ENCODE measurements at regions not wholly inside any gene's neighbourhood (a gene's known extent, or its start where the extent isn't known, plus 50 kb on each side); places are given as distances from the start of the nearest gene placed in this dataset.
"Not testable (repeated sequence)": the region's sequence is repeated elsewhere in the genome, so short reads cannot be mapped to it uniquely, and the experiment has no call there.

GRCh38 chr1:94753171-94753972 lies 66.8 kb upstream of the SLC44A3 start:
- Mint-ChIP-seq H3K9me3 (peaks cover 6 to 14% (median 11%) of the 10 kb centered on the region in 5 donors), H3K27ac (no peak overlapping the region), H3K27me3 (peaks cover 4 to 16% of the 10 kb centered on the region in 2 donors), H3K36me3 (peaks cover 0 to 1% (median 0%) of the 10 kb centered on the region in 3 donors), H3K4me3 (no peak overlapping the region), H3K4me1 (peaks cover 0 to 3% (median 0%) of the 10 kb centered on the region in 3 donors)
- Histone ChIP-seq H3K27me3 (ENCODE audit: insufficient read depth, low read length, poor library complexity, severe bottlenecking) (no peaks in the 10 kb centered on the region), H3K4me3 (ENCODE audit: low read length) (no peak overlapping the region), H3K9me3 (ENCODE audit: low read length) (no peaks in the 10 kb centered on the region), H3K36me3 (ENCODE audit: insufficient read depth, low read length) (no peaks in the 10 kb centered on the region), H3K27ac (ENCODE audit: low read depth, low read length) (no peak overlapping the region), H3K4me1 (ENCODE audit: insufficient read depth, low read length) (no peaks in the 10 kb centered on the region)
- DNase-seq: no peak
- CTCF ChIA-PET: no interaction called here
- POLR2A ChIA-PET: no interaction called here

- H3K4me3 ChIP-seq (ENCODE audit: low read length); H3K9me3 ChIP-seq (ENCODE audit: low read length); H3K36me3 ChIP-seq (ENCODE audit: insufficient read depth, low read length); H3K27ac Mint-ChIP-seq; H3K27me3 ChIP-seq (ENCODE audit: insufficient read depth, low read length, poor library complexity, severe bottlenecking); POLR2A ChIA-PET; CTCF ChIA-PET; H3K36me3 Mint-ChIP-seq; H3K4me1 Mint-ChIP-seq; DNase-seq; H3K4me1 ChIP-seq (ENCODE audit: insufficient read depth, low read length); H3K27ac ChIP-seq (ENCODE audit: low read depth, low read length); H3K4me3 Mint-ChIP-seq: not testable (repeated sequence)
- Mint-ChIP-seq H3K9me3 (peaks cover 8 to 14% (median 12%) of the 10 kb centered on the region in 5 donors), H3K27me3 (peaks cover 4 to 16% of the 10 kb centered on the region in 2 donors)
Measured at GRCh38 chr1:94751483-94751882, 68.7 kb upstream of the SLC44A3 start.

- Mint-ChIP-seq H3K4me3 (no peak overlapping the region), H3K27ac (no peak overlapping the region)
- no peak overlapping the region for H3K4me3 ChIP-seq (ENCODE audit: low read length)
Measured at GRCh38 chr1:94746635-94747525, 73.3 kb upstream of the SLC44A3 start.

GRCh38 chr1:94745742-94746141 lies 74.4 kb upstream of the SLC44A3 start:
- Histone ChIP-seq H3K4me3 (ENCODE audit: low read length) (no peak overlapping the region), H3K27ac (ENCODE audit: low read depth, low read length) (no peak overlapping the region), H3K9me3 (ENCODE audit: low read length) (no peaks in the 10 kb centered on the region), H3K27me3 (ENCODE audit: insufficient read depth, low read length, poor library complexity, severe bottlenecking) (no peaks in the 10 kb centered on the region), H3K4me1 (ENCODE audit: insufficient read depth, low read length) (no peaks in the 10 kb centered on the region), H3K36me3 (ENCODE audit: insufficient read depth, low read length) (no peaks in the 10 kb centered on the region)
- Mint-ChIP-seq H3K36me3 (no peaks in the 10 kb centered on the region), H3K9me3 (peaks cover 2 to 11% (median 6%) of the 10 kb centered on the region in 5 donors), H3K27me3 (peaks cover 8 to 12% of the 10 kb centered on the region in 2 donors), H3K4me3 (no peak overlapping the region), H3K4me1 (no peaks in the 10 kb centered on the region), H3K27ac (no peak overlapping the region)
- no peak for DNase-seq
- ChIA-PET POLR2A (no interaction called here), CTCF (no interaction called here)

More at GRCh38 chr1:94746635-94747525, 73.3 kb upstream of the SLC44A3 start:
- no peaks in the 10 kb centered on the region for H3K9me3 ChIP-seq (ENCODE audit: low read length)
- POLR2A ChIA-PET: no interaction called here
- no peaks in the 10 kb centered on the region for H3K4me1 ChIP-seq (ENCODE audit: insufficient read depth, low read length)
- no peak for DNase-seq
- CTCF ChIA-PET: no interaction called here
- no peak overlapping the region for H3K27ac ChIP-seq (ENCODE audit: low read depth, low read length)
- H3K9me3 Mint-ChIP-seq: peaks cover 2 to 14% (median 8%) of the 10 kb centered on the region in 5 donors
- H3K36me3 Mint-ChIP-seq: no peaks in the 10 kb centered on the region
- peaks cover 4 to 12% of the 10 kb centered on the region in 2 donors for H3K27me3 Mint-ChIP-seq
- H3K27me3 ChIP-seq (ENCODE audit: insufficient read depth, low read length, poor library complexity, severe bottlenecking): no peaks in the 10 kb centered on the region
- H3K4me1 Mint-ChIP-seq: no peaks in the 10 kb centered on the region
- no peaks in the 10 kb centered on the region for H3K36me3 ChIP-seq (ENCODE audit: insufficient read depth, low read length)

- no peaks in the 10 kb centered on the region for H3K9me3 ChIP-seq (ENCODE audit: low read length)
- Mint-ChIP-seq H3K4me3 (no peak overlapping the region), H3K27ac (no peak overlapping the region), H3K36me3 (no peaks in the 10 kb centered on the region), H3K9me3 (peaks cover 2 to 4% (median 3%) of the 10 kb centered on the region in 5 donors), H3K4me1 (no peaks in the 10 kb centered on the region), H3K27me3 (peaks cover 13 to 16% of the 10 kb centered on the region in 2 donors)
- ChIA-PET CTCF (interaction anchor here (1.1 kb wide), 1 partner anchor 62 kb away, joined by 3 read pairs; no protein-coding TSS in a partner anchor), POLR2A (no interaction called here)
- H3K27me3 ChIP-seq (ENCODE audit: insufficient read depth, low read length, poor library complexity, severe bottlenecking): no peaks in the 10 kb centered on the region
- H3K4me1 ChIP-seq (ENCODE audit: insufficient read depth, low read length): no peaks in the 10 kb centered on the region
- DNase-seq: no peak
- no peaks in the 10 kb centered on the region for H3K36me3 ChIP-seq (ENCODE audit: insufficient read depth, low read length)
- no peak overlapping the region for H3K27ac ChIP-seq (ENCODE audit: low read depth, low read length)
- no peak overlapping the region for H3K4me3 ChIP-seq (ENCODE audit: low read length)
Measured at GRCh38 chr1:94743862-94744261, 76.3 kb upstream of the SLC44A3 start.

- Histone ChIP-seq H3K36me3 (ENCODE audit: insufficient read depth, low read length) (no peaks in the 10 kb centered on the region), H3K4me1 (ENCODE audit: insufficient read depth, low read length) (no peaks in the 10 kb centered on the region), H3K27ac (ENCODE audit: low read depth, low read length) (no peak overlapping the region), H3K9me3 (ENCODE audit: low read length) (no peaks in the 10 kb centered on the region), H3K27me3 (ENCODE audit: insufficient read depth, low read length, poor library complexity, severe bottlenecking) (no peaks in the 10 kb centered on the region), H3K4me3 (ENCODE audit: low read length) (no peak overlapping the region)
- no peak overlapping the region for H3K27ac Mint-ChIP-seq
- no peaks in the 10 kb centered on the region for H3K36me3 Mint-ChIP-seq
- H3K27me3 Mint-ChIP-seq: peaks cover 22 to 29% of the 10 kb centered on the region in 2 donors
- no peak overlapping the region for H3K4me3 Mint-ChIP-seq
- POLR2A ChIA-PET: no interaction called here
- no peak for DNase-seq
- peaks cover 0 to 2% (median 0%) of the 10 kb centered on the region in 5 donors for H3K9me3 Mint-ChIP-seq
- CTCF ChIA-PET: no interaction called here
- no peaks in the 10 kb centered on the region for H3K4me1 Mint-ChIP-seq
Measured at GRCh38 chr1:94741996-94742395, 78.2 kb upstream of the SLC44A3 start.

GRCh38 chr1:94741510-94741909 lies 78.6 kb upstream of the SLC44A3 start:
- H3K27me3 Mint-ChIP-seq: peaks cover 22 to 34% of the 10 kb centered on the region in 2 donors
- no peak for DNase-seq

GRCh38 chr1:94739521-94740061 lies 80.6 kb upstream of the SLC44A3 start:
- Mint-ChIP-seq H3K4me1 (no peaks in the 10 kb centered on the region), H3K9me3 (peaks cover 0 to 2% (median 0%) of the 10 kb centered on the region in 5 donors), H3K4me3 (no peak overlapping the region), H3K27me3 (peaks cover 18 to 31% of the 10 kb centered on the region in 2 donors), H3K36me3 (no peaks in the 10 kb centered on the region), H3K27ac (no peak overlapping the region)
- ChIA-PET CTCF (no interaction called here), POLR2A (no interaction called here)
- Histone ChIP-seq H3K27ac (ENCODE audit: low read depth, low read length) (no peak overlapping the region), H3K36me3 (ENCODE audit: insufficient read depth, low read length) (no peaks in the 10 kb centered on the region), H3K4me3 (ENCODE audit: low read length) (no peak overlapping the region), H3K9me3 (ENCODE audit: low read length) (no peaks in the 10 kb centered on the region), H3K27me3 (ENCODE audit: insufficient read depth, low read length, poor library complexity, severe bottlenecking) (no peaks in the 10 kb centered on the region), H3K4me1 (ENCODE audit: insufficient read depth, low read length) (no peaks in the 10 kb centered on the region)
- no peak for DNase-seq

More at GRCh38 chr1:94741510-94741909, 78.6 kb upstream of the SLC44A3 start:
- Histone ChIP-seq H3K27me3 (ENCODE audit: insufficient read depth, low read length, poor library complexity, severe bottlenecking) (no peaks in the 10 kb centered on the region), H3K36me3 (ENCODE audit: insufficient read depth, low read length) (no peaks in the 10 kb centered on the region), H3K9me3 (ENCODE audit: low read length) (no peaks in the 10 kb centered on the region), H3K4me1 (ENCODE audit: insufficient read depth, low read length) (no peaks in the 10 kb centered on the region), H3K27ac (ENCODE audit: low read depth, low read length) (no peak overlapping the region), H3K4me3 (ENCODE audit: low read length) (no peak overlapping the region)
- ChIA-PET CTCF (no interaction called here), POLR2A (no interaction called here)
- Mint-ChIP-seq H3K36me3 (no peaks in the 10 kb centered on the region), H3K4me3 (no peak overlapping the region), H3K9me3 (peaks cover 0 to 2% (median 0%) of the 10 kb centered on the region in 5 donors), H3K27ac (no peak overlapping the region), H3K4me1 (no peaks in the 10 kb centered on the region)
